ENCODE measurements at regions not wholly inside any gene's neighbourhood (a gene's known extent, or its start where the extent isn't known, plus 50 kb on each side); places are given as distances from the start of the nearest gene placed in this dataset.

- Histone ChIP-seq H2BK15ac (ENCODE audit: low read depth, low read length) (no peak overlapping the region), H3K27me3 (ENCODE audit: control insufficient read depth, insufficient read depth, low read length) (no peaks in the 10 kb centered on the region), H3K9me3 (ENCODE audit: control insufficient read depth, insufficient read depth, low read length) (0 out of 2 replicates have a peak, but pooled peaks cover 2% of the 10 kb centered on the region), H3K4me1 (ENCODE audit: control insufficient read depth, insufficient read depth, low read length) (no peaks in the 10 kb centered on the region), H4K8ac (ENCODE audit: low read depth in 2 of 2, low read length in 2 of 2) (no peak overlapping the region), H2AK9ac (replicated peaks; ENCODE audit: low read depth, low read length, poor library complexity) (no peak overlapping the region), H3K4me3 (ENCODE audit: insufficient read depth, low read depth, low read length) (no peak overlapping the region), H2BK120ac (ENCODE audit: low read depth, low read length) (no peak overlapping the region), H2BK20ac (ENCODE audit: low read depth, low read length) (no peak overlapping the region), H3K36me3 (ENCODE audit: control insufficient read depth, insufficient read depth, low read length) (no peaks in the 10 kb centered on the region), H4K91ac (ENCODE audit: insufficient read depth, low read depth, low read length) (no peak overlapping the region), H3K9ac (ENCODE audit: low read depth, low read length) (no peak overlapping the region), H3K56ac (ENCODE audit: extremely low read depth, insufficient read depth, low read length) (no peak overlapping the region), H4K5ac (ENCODE audit: low read depth, low read length) (no peak overlapping the region), H2AFZ (replicated peaks; ENCODE audit: low read length, poor library complexity) (no peak overlapping the region), H2BK5ac (ENCODE audit: low read depth, low read length, poor library complexity, severe bottlenecking) (no peak overlapping the region), H3K9me1 (ENCODE audit: insufficient read depth, low read length) (no peaks in the 10 kb centered on the region), H4K20me1 (ENCODE audit: insufficient read depth, low read length) (no peaks in the 10 kb centered on the region), H2AK5ac (ENCODE audit: low read depth, low read length) (no peak overlapping the region), H3K4me2 (ENCODE audit: low read depth, low read length) (no peak overlapping the region), H3K79me1 (ENCODE audit: low read depth in 1 of 2, low read length in 2 of 2) (no peaks in the 10 kb centered on the region), H3K18ac (ENCODE audit: low read depth, low read length) (no peak overlapping the region), H3K4ac (ENCODE audit: low read depth, low read length) (no peak overlapping the region), H3K14ac (replicated peaks; ENCODE audit: low read depth, low read length) (no peak overlapping the region), H3K27ac (ENCODE audit: insufficient read depth, low read length) (no peak overlapping the region), H3K23ac (ENCODE audit: low read depth, low read length) (no peak overlapping the region)
- BruUV-seq (replicated peaks) = no TSS peak
- ATAC-seq (ENCODE audit: low read depth) (no peak), DNase-seq (no peak)
- CTCF ChIA-PET = no interaction called here
- WGBS, 2 experiments (ENCODE audit: extremely low coverage in 2 of 2, insufficient read length in 1 of 2) = no CpG with 5 or more reads among the region's 3 CpGs
- TF ChIP-seq RAD21 (IDR thresholded peaks at IDR 0.05; ENCODE audit: low read length) (no peak), CHD1 (IDR thresholded peaks at IDR 0.05; ENCODE audit: low read depth, low read length) (no peak), USF2 (IDR thresholded peaks at IDR 0.05; ENCODE audit: low read depth, low read length) (no peak), CEBPB (IDR thresholded peaks at IDR 0.05; ENCODE audit: low read depth, low read length) (no peak), FOS (IDR thresholded peaks at IDR 0.05; ENCODE audit: low read depth, low read length) (no peak), MAFK (IDR thresholded peaks at IDR 0.05; ENCODE audit: low read depth, low read length) (no peak), RFX5 (IDR thresholded peaks at IDR 0.05; ENCODE audit: low read depth, low read length) (no peak), BHLHE40 (IDR thresholded peaks at IDR 0.05; ENCODE audit: low read depth, low read length) (no peak), ELK1 (IDR thresholded peaks at IDR 0.05; ENCODE audit: borderline replicate concordance, low read depth, low read length) (no peak), SMC3 (IDR thresholded peaks at IDR 0.05; ENCODE audit: low read depth, low read length) (no peak)
- dilution Hi-C loops (cut with HindIII; ENCODE audit: low sequenced_read_pairs, unreplicated experiment) (no loop called here), intact Hi-C loops (cut with micrococcal nuclease) (no loop called here), in situ Hi-C loops (cut with MboI; ENCODE audit: low sequenced_read_pairs) (no loop called here)
- POLR2A ChIA-PET (ENCODE audit: unreplicated experiment) = no interaction called here
These were observed 97.1 kb upstream of the COG2 start for GRCh38 chr1:230545181-230545580.
